Suppressor macrophage treated with lipopolysaccharide for 1 hour (primary cell): ENCODE measurements at regions not wholly inside any gene's neighbourhood (a gene's known extent, or its start where the extent isn't known, plus 50 kb on each side); places are given as distances from the start of the nearest gene placed in this dataset.

Source experiments
- DNase-seq, 3 donors: peaks; one replicate each; pipeline ENCODE4 v3.0.0-alpha.2; 2020 to 2022

GRCh38 chr12:63317880-63318279 lies 166.9 kb upstream of the AVPR1A start:
- no peak for DNase-seq

- DNase-seq: no peak
These were observed 166.4 kb upstream of the AVPR1A start for GRCh38 chr12:63317286-63317846.

- DNase-seq: no peak
These were observed 162.1 kb upstream of the AVPR1A start for GRCh38 chr12:63313139-63313538.

- no peak for DNase-seq
These were observed 157.7 kb upstream of the AVPR1A start for GRCh38 chr12:63308671-63309070.

- DNase-seq: no peak
These were observed 156.8 kb upstream of the AVPR1A start for GRCh38 chr12:63307849-63308248.

- DNase-seq: no peak
These were observed 155.2 kb upstream of the AVPR1A start for GRCh38 chr12:63305901-63306875.

GRCh38 chr12:63304887-63305316 lies 153.9 kb upstream of the AVPR1A start:
- no peak for DNase-seq

- DNase-seq: no peak
These were observed 152.0 kb upstream of the AVPR1A start for GRCh38 chr12:63302941-63303536.

GRCh38 chr12:63302269-63302940 lies 151.4 kb upstream of the AVPR1A start:
- no peak for DNase-seq

GRCh38 chr12:63301311-63301710 lies 150.3 kb upstream of the AVPR1A start:
- DNase-seq: no peak

- DNase-seq: no peak
These were observed 147.5 kb upstream of the AVPR1A start for GRCh38 chr12:63298386-63298930.

GRCh38 chr12:63294327-63294632 lies 143.3 kb upstream of the AVPR1A start:
- no peak for DNase-seq

GRCh38 chr12:63292471-63293221 lies 141.6 kb upstream of the AVPR1A start:
- no peak for DNase-seq

- peak; percentile 38 to 44 (median 41) for DNase-seq
These were observed 125.8 kb upstream of the AVPR1A start for GRCh38 chr12:63276537-63277365.

GRCh38 chr12:63266988-63267387 lies 116.0 kb upstream of the AVPR1A start:
- no peak for DNase-seq

- no peak for DNase-seq
These were observed 113.6 kb upstream of the AVPR1A start for GRCh38 chr12:63264629-63265028.

- no peak for DNase-seq
These were observed 99.5 kb upstream of the AVPR1A start for GRCh38 chr12:63250486-63250885.

GRCh38 chr12:63238892-63239291 lies 87.9 kb upstream of the AVPR1A start:
- DNase-seq: no peak

- DNase-seq: no peak
These were observed 81.9 kb upstream of the AVPR1A start for GRCh38 chr12:63232896-63233295.

- DNase-seq: no peak
These were observed 77.9 kb upstream of the AVPR1A start for GRCh38 chr12:63228853-63229252.

- no peak for DNase-seq
These were observed 75.9 kb upstream of the AVPR1A start for GRCh38 chr12:63226792-63227463.
